HG03097 (cell line): ENCODE measurements at regions not wholly inside any gene's neighbourhood (a gene's known extent, or its start where the extent isn't known, plus 50 kb on each side); places are given as distances from the start of the nearest gene placed in this dataset.
"Not testable (repeated sequence)": the region's sequence is repeated elsewhere in the genome, so short reads cannot be mapped to it uniquely, and the experiment has no call there.

Experiments
- ATAC-seq: cut with Tn5 transposase; IDR thresholded peaks from one replicate; pipeline ENCODE4 v1.9.1; 2021; ENCODE audit not compliant: unreplicated experiment, low FRiP score

- ATAC-seq, result no peak
Observed at GRCh38 chr20:12838261-12838866, 170.4 kb upstream of the SPTLC3 start.

DNA sequence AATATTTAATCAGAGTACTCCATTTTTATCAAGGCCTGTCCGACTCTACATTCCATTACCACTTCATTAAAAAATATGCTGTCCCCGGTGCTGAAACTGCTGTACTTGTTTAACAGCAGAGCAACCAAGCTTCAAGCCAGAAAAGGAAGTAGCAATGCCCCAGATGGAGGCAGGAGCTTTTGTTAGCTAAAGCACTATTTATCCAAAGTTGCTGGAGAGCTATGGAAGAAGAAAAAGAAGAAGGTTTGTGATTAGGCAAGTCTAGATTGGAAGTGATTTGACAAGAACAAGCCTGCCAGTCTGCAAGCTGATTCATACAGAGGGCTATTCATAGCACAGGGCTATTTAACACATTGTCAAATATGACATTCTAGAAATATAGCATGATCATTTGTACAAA is 160.9 kb upstream of the SPTLC3 start:
- ATAC-seq, result no peak

- ATAC-seq, result no peak
Observed at GRCh38 chr20:12849225-12849910, 159.4 kb upstream of the SPTLC3 start.

- not testable (repeated sequence) for ATAC-seq
Observed at GRCh38 chr20:12857643-12858042, 151.1 kb upstream of the SPTLC3 start.

GRCh38 chr20:12860619-12861247 is 148.0 kb upstream of the SPTLC3 start:
- no peak for ATAC-seq

- no peak for ATAC-seq
Observed at GRCh38 chr20:12869669-12870068, 139.1 kb upstream of the SPTLC3 start.

DNA sequence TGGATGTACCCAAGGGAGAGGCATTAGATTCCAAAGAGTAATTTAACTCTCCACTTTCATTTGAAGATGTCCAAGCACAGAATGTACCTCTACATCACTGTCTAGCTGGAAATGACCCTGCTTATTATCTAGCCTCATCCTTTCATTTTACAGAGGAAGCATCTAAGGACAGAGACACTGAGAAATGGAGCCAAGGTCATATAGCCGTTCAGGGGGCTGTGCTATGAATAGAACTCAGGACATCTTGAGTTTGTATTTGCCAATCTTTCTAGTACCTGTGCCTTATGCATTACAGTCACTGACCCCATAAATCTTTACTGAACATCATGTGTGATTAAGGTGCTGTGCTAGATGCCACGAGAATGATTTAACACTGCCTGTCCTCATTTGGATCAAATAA is 138.2 kb upstream of the SPTLC3 start:
- no peak for ATAC-seq

DNA sequence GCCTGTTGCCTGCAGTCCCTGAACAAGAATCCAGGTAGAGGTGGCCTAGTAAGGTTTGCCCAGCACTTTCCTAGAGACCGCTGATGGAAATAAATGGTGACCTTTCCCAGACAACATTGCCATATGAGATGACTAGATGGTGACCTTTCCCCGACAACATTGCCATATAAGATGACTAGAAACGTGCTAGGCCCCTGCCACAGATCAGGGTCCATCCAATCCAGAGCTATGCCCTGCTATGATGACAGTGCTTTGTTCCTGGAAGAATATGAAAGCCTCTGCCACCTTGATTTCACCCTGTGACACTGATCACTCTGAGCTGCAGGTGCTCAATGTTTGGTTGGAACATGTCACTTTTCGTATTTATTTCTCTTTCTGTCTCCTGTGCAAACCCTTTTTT is 133.8 kb upstream of the SPTLC3 start:
- no peak for ATAC-seq

DNA sequence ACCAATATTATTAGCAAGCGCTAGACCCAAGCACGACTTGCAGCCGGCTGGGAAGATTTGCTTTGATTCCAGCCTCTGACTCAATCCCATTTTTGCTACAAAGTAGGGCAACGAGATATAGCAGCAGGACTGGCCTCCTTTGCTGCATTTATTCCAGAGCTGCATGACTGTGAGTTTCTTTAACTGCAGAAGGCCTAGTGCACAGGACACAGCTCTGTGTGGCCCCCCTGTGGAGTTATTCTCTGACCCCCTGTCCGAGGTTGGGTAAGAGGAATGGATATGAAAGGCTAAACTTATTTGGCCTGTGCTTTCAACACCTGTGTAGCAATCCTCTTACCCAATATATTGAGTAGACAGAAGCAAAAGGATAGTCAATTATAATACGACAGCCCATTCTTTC is 133.3 kb upstream of the SPTLC3 start:
- no peak for ATAC-seq

DNA sequence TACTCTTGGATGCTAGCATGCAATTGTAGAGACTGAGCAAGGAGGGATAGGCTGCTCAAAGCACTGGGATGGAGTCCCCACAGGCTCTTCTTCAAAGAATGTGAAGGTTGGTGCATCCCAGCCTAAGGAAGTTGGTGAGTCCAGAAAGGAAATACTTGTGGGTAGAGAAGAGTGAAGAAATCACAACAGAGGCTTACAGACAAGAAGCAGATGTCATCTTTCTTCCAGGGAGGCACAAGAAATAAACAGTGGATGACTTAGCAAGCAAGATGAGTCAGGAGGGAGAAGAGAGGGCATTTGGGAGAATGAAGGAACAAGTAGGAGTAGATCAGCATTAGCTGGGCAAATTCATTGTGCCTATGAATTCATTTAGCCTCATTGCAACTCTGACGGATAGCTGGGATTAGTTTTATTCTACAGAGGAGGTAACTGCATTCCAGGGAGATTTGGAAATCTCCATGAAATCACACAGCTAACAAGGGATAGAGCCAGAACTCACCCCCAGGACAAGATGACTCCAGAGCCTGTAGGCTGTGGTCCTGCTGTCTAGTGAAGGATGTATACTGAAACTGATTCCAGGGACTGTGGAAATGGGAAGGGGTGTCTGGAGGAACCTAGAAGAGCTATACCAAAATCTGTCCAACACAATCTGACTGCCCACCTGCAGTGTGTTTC is 125.8 kb upstream of the SPTLC3 start:
- ATAC-seq, result no peak

DNA sequence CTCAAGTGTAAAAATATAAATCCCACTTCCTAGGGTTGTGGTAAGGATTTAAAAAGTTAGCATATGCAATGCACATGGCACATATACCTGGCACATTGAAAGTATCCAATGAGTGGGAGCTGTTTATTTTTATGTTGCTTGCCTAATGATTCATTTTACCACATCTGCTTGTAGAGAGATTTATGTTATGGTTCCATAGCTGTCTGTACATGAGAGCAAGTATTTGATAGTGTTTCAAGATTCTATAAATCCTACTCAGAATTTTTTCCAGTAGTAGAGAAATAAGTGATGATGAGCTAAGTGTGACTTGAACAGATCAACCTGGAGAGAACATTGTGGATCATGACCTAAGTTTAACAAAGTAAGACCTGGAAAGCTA is 125.3 kb upstream of the SPTLC3 start:
- ATAC-seq, result no peak

DNA sequence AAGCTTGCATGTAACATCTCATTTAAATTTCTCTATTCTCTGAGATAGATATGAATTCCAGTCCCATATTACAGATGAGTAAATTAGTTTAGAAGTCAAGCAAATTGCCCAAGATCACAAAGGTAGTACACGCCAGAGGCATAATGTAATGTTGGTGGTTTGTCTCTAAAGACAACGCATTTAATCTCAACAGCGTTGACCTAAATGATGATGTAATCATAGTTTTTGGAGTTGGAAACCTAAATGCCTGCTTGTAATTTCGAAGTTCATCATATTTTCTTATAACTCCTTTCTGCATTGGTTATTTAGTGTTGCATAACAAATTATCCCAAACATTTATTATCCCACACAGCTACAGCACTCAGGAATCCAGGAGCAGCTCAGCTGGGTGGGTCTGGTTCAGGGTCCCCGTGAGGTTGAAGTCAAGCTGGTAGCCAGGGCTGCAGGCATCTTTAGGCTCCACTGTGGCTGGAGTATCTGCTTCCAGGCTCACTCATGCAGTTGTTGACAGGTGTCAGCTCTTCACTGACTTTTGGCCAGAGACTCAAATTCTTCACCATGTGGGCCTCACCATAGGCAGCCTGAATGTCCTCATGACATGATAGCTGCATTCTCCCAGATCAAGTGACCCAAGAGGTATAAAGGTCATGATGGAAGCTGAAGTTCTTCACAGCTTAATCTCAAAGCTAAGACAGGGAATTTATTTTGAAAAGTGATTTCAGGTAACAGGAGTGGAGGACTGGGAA is 122.0 kb upstream of the SPTLC3 start:
- ATAC-seq, result no peak

GRCh38 chr20:12891643-12892042 is 117.1 kb upstream of the SPTLC3 start:
- no peak for ATAC-seq

GRCh38 chr20:12893019-12893418 is 115.8 kb upstream of the SPTLC3 start:
- ATAC-seq, result no peak

DNA sequence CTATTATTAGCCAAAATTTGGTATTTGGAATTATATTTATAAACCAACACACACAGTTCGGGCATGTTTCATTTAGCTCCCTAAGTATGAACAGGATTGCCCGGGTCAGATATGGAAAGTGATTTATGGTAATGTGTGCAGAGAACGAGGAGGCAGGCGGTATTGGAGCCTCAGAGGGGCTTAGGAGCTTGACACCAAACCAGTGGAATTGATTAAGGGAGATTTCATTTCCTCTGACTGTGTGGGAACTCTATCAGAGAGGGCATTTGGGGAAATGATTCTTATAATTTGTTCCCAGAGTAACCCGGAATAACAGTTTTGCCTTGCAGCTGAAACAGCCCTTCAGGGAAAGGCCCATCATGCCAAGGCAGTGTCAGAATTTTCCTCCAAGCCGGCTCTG is 115.1 kb upstream of the SPTLC3 start:
- no peak for ATAC-seq

GRCh38 chr20:12894089-12894488 is 114.7 kb upstream of the SPTLC3 start:
- no peak for ATAC-seq

GRCh38 chr20:12896180-12896579 is 112.6 kb upstream of the SPTLC3 start:
- no peak for ATAC-seq

DNA sequence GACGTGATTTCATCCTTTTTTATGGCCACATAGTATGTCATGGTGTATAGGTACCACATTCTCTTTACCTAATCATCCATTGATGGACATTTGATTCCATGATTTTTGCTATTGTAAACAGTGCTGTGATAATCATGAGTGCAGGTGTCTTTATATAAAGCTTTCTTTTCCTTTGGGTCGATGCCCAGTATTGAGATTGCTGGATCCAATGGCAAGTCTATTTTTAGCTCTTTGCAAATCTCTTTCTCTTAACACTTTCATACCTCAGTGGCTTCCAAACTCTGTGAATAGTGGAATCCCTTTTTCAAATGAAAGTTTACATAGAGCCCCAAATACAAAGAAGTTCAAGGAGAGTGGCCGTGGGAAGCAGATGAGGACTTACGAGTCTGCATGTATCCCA is 105.8 kb upstream of the SPTLC3 start:
- ATAC-seq, result no peak

- ATAC-seq, result no peak
Observed at GRCh38 chr20:12906361-12906760, 102.4 kb upstream of the SPTLC3 start.

- no peak for ATAC-seq
Observed at GRCh38 chr20:12911372-12911771, 97.4 kb upstream of the SPTLC3 start.
